Activated naive CD4-positive, alpha-beta T cell treated with anti-CD3 and anti-CD28 coated beads, Interleukin-2, amount 50 U/mL, for 72 hours (primary cell): ENCODE measurements at regions not wholly inside any gene's neighbourhood (a gene's known extent, or its start where the extent isn't known, plus 50 kb on each side); places are given as distances from the start of the nearest gene placed in this dataset.

Source experiments
- ATAC-seq, 2 donors: fragments of 150-1000 bp; cut with Tn5 transposase; 2 replicates each; pipeline ENCODE4 v1.10.0; 2021; ENCODE audit warnings: mild to moderate bottlenecking in 2 of 2, moderate library complexity in 2 of 2
- DNase-seq, 2 donors: peaks; one replicate each; pipeline ENCODE4 v3.0.0; 2021 to 2022; ENCODE audit warnings: low spot score in 2 of 2
- H3K27ac Mint-ChIP-seq, 2 donors: one replicate each; pipeline ENCODE4 v1.8.0; 2022; ENCODE audit warnings: mild to moderate bottlenecking in 2 of 2, mixed read lengths in 2 of 2
- H3K36me3 Mint-ChIP-seq, 2 donors: one replicate each; pipeline ENCODE4 v1.8.0; 2022; ENCODE audit warnings: mixed read lengths in 2 of 2
- H3K9me3 Mint-ChIP-seq, 2 donors: one replicate each; pipeline ENCODE4 v1.8.0; 2022; ENCODE audit warnings: mixed read lengths in 2 of 2

GRCh38 chr9:23598994-23599393 lies 227.0 kb downstream of the ELAVL2 start:
- Mint-ChIP-seq H3K36me3 (no peaks in the 10 kb centered on the region), H3K27ac (no peak overlapping the region), H3K9me3 (peaks cover 0 to 17% of the 10 kb centered on the region in 2 donors)
- DNase-seq (no peak), ATAC-seq (no peak)

- no peak for ATAC-seq
- H3K9me3 Mint-ChIP-seq = peaks cover 0 to 5% of the 10 kb centered on the region in 2 donors
Measured at GRCh38 chr9:23603311-23603710, 222.7 kb downstream of the ELAVL2 start.

GRCh38 chr9:23606107-23606506 lies 219.9 kb downstream of the ELAVL2 start:
- Mint-ChIP-seq H3K9me3 (peaks cover 5 to 8% of the 10 kb centered on the region in 2 donors), H3K36me3 (no peaks in the 10 kb centered on the region), H3K27ac (no peak overlapping the region)
- ATAC-seq (no peak), DNase-seq (no peak)

More at GRCh38 chr9:23603311-23603710, 222.7 kb downstream of the ELAVL2 start:
- Mint-ChIP-seq H3K36me3 (no peaks in the 10 kb centered on the region), H3K27ac (no peak overlapping the region)
- DNase-seq = no peak

GRCh38 chr9:23608456-23608855 lies 217.6 kb downstream of the ELAVL2 start:
- DNase-seq (no peak), ATAC-seq (no peak)
- no peak overlapping the region for H3K27ac Mint-ChIP-seq
- H3K36me3 Mint-ChIP-seq = no peaks in the 10 kb centered on the region
- peaks cover 0 to 20% of the 10 kb centered on the region in 2 donors for H3K9me3 Mint-ChIP-seq

GRCh38 chr9:23611869-23612268 lies 214.2 kb downstream of the ELAVL2 start:
- Mint-ChIP-seq H3K9me3 (peaks cover 12 to 20% of the 10 kb centered on the region in 2 donors), H3K27ac (no peak overlapping the region), H3K36me3 (no peaks in the 10 kb centered on the region)
- no peak for ATAC-seq
- no peak for DNase-seq

GRCh38 chr9:23615569-23615968 lies 210.5 kb downstream of the ELAVL2 start:
- DNase-seq = no peak

GRCh38 chr9:23621188-23621587 lies 204.9 kb downstream of the ELAVL2 start:
- DNase-seq (no peak), ATAC-seq (no peak)
- Mint-ChIP-seq H3K27ac (no peak overlapping the region), H3K9me3 (peaks cover 12 to 14% of the 10 kb centered on the region in 2 donors), H3K36me3 (peaks cover 0 to 5% of the 10 kb centered on the region in 2 donors)

More at GRCh38 chr9:23615569-23615968, 210.5 kb downstream of the ELAVL2 start:
- no peak overlapping the region for H3K27ac Mint-ChIP-seq
- no peaks in the 10 kb centered on the region for H3K36me3 Mint-ChIP-seq
- peaks cover 16 to 21% of the 10 kb centered on the region in 2 donors for H3K9me3 Mint-ChIP-seq
- ATAC-seq = no peak

- Mint-ChIP-seq H3K27ac (no peak overlapping the region), H3K36me3 (peaks cover 0 to 5% of the 10 kb centered on the region in 2 donors), H3K9me3 (peaks cover 10 to 14% of the 10 kb centered on the region in 2 donors)
- ATAC-seq = no peak
- no peak for DNase-seq
Measured at GRCh38 chr9:23621924-23622323, 204.1 kb downstream of the ELAVL2 start.

GRCh38 chr9:23622396-23622795 lies 203.6 kb downstream of the ELAVL2 start:
- no peak for ATAC-seq
- peaks cover 0 to 5% of the 10 kb centered on the region in 2 donors for H3K36me3 Mint-ChIP-seq

GRCh38 chr9:23630488-23630887 lies 195.6 kb downstream of the ELAVL2 start:
- ATAC-seq (no peak), DNase-seq (no peak)
- Mint-ChIP-seq H3K36me3 (no peaks in the 10 kb centered on the region), H3K9me3 (peaks cover 7 to 33% of the 10 kb centered on the region in 2 donors), H3K27ac (no peak overlapping the region)

More at GRCh38 chr9:23622396-23622795, 203.6 kb downstream of the ELAVL2 start:
- Mint-ChIP-seq H3K27ac (no peak overlapping the region), H3K9me3 (peaks cover 6 to 14% of the 10 kb centered on the region in 2 donors)
- DNase-seq = no peak

GRCh38 chr9:23635276-23635675 lies 190.8 kb downstream of the ELAVL2 start:
- Mint-ChIP-seq H3K36me3 (peaks cover 0 to 7% of the 10 kb centered on the region in 2 donors), H3K27ac (no peak overlapping the region), H3K9me3 (peaks cover 12 to 34% of the 10 kb centered on the region in 2 donors)
- DNase-seq (no peak), ATAC-seq (no peak)

GRCh38 chr9:23636199-23636598 lies 189.8 kb downstream of the ELAVL2 start:
- Mint-ChIP-seq H3K9me3 (peaks cover 12 to 25% of the 10 kb centered on the region in 2 donors), H3K36me3 (peaks cover 0 to 7% of the 10 kb centered on the region in 2 donors), H3K27ac (no peak overlapping the region)
- ATAC-seq (no peak), DNase-seq (no peak)

GRCh38 chr9:23638011-23638410 lies 188.0 kb downstream of the ELAVL2 start:
- H3K9me3 Mint-ChIP-seq = peaks cover 5 to 28% of the 10 kb centered on the region in 2 donors
- DNase-seq = no peak
- H3K27ac Mint-ChIP-seq = no peak overlapping the region
- H3K36me3 Mint-ChIP-seq = peaks cover 0 to 7% of the 10 kb centered on the region in 2 donors
- no peak for ATAC-seq

GRCh38 chr9:23638837-23639426 lies 187.1 kb downstream of the ELAVL2 start:
- no peak for DNase-seq
- Mint-ChIP-seq H3K36me3 (peaks cover 0 to 7% of the 10 kb centered on the region in 2 donors), H3K9me3 (peaks cover 5 to 28% of the 10 kb centered on the region in 2 donors), H3K27ac (no peak overlapping the region)
- ATAC-seq = no peak
